PC-3 (cell line): ENCODE measurements at regions not wholly inside any gene's neighbourhood (a gene's known extent, or its start where the extent isn't known, plus 50 kb on each side); places are given as distances from the start of the nearest gene placed in this dataset.

Source experiments
- ATAC-seq: fragments of 200-7000 bp; cut with Tn5 transposase; 2 replicates; pipeline ENCODE4 v1.9.1; 2020; ENCODE audit warnings: mild to moderate bottlenecking, moderate library complexity
- BruUV-seq: library from RNA; stranded (reverse); fragments of 400-500 nt; replicated peaks from 2 replicates; lab custom pipeline; 2021; lab: Mats Ljungman, UMichigan
- CTCF ChIA-PET: fragments of 300-600 bp; sonication (Branson Sonifier 250); formaldehyde crosslinking; loops from one replicate; lab custom pipeline; 2022; ENCODE audit warnings: antibody characterized with exemption; lab: Charles Lee
- POLR2A ChIA-PET: fragments of 300-600 bp; sonication (Branson Sonifier 250); formaldehyde crosslinking; loops from one replicate; lab custom pipeline; 2022; ENCODE audit warnings: antibody characterized with exemption; ENCODE audit not compliant: unreplicated experiment; lab: Charles Lee
- DNase-seq: peaks from one replicate; pipeline ENCODE4 v3.0.0-alpha.2; 2015
- H2AFZ ChIP-seq: fragments of 300-600 bp; sonication (generic); 2 replicates; pipeline ENCODE4 v1.6.0; 2016; ENCODE audit warnings: antibody characterized with exemption, low read length
- H3F3A ChIP-seq: fragments of 300-600 bp; sonication (generic); one replicate; pipeline ENCODE4 v1.6.0; 2017; ENCODE audit warnings: antibody characterized with exemption, low read length, control low read depth, mild to moderate bottlenecking; ENCODE audit not compliant: unreplicated experiment
- H3K27ac ChIP-seq: fragments of 300-600 bp; sonication (generic); 2 replicates; pipeline ENCODE4 v1.5.1; 2016; ENCODE audit warnings: mild to moderate bottlenecking, low read length
- H3K27me3 ChIP-seq: fragments of 300-600 bp; sonication (generic); 2 replicates; pipeline ENCODE4 v1.6.1; 2016; ENCODE audit warnings: low read length, mixed read lengths
- H3K36me3 ChIP-seq: fragments of 300-600 bp; sonication (generic); 2 replicates; pipeline ENCODE4 v1.6.1; 2016; ENCODE audit warnings: low read depth, mixed run types, low read length, mixed read lengths
- H3K4me1 ChIP-seq: fragments of 300-600 bp; sonication (generic); 2 replicates; pipeline ENCODE4 v1.5.1; 2016; ENCODE audit warnings: low read length; ENCODE audit not compliant: insufficient read depth
- H3K4me2 ChIP-seq: fragments of 300-600 bp; sonication (generic); 2 replicates; pipeline ENCODE4 v1.6.0; 2016; ENCODE audit warnings: low read length
- H3K4me3 ChIP-seq: fragments of 300-600 bp; sonication (generic); 2 replicates; pipeline ENCODE4 v1.5.1; 2016; ENCODE audit warnings: mild to moderate bottlenecking, low read length, mixed read lengths
- H3K79me2 ChIP-seq: fragments of 300-600 bp; sonication (generic); 2 replicates; pipeline ENCODE4 v1.6.1; 2017; ENCODE audit warnings: low read length, mixed read lengths
- H3K9ac ChIP-seq: fragments of 300-600 bp; sonication (generic); 2 replicates; pipeline ENCODE4 v1.6.0; 2016; ENCODE audit warnings: mild to moderate bottlenecking, low read length
- H3K9me2 ChIP-seq: fragments of 300-600 bp; sonication (generic); replicated peaks from 2 replicates; pipeline ENCODE4 v1.6.1; 2016; ENCODE audit warnings: mixed run types, low read length, mixed read lengths
- H3K9me3 ChIP-seq: fragments of 300-600 bp; sonication (generic); 2 replicates; pipeline ENCODE4 v1.6.1; 2016; ENCODE audit warnings: low read length, mixed read lengths
- H4K20me1 ChIP-seq: fragments of 300-600 bp; sonication (generic); 2 replicates; pipeline ENCODE4 v1.6.1; 2016; ENCODE audit warnings: low read length, mixed read lengths
- EZH2 ChIP-seq: fragments of 300-600 bp; sonication (generic); IDR thresholded peaks from one replicate; pipeline ENCODE4 v1.6.1; 2017; ENCODE audit warnings: antibody characterized with exemption, mild to moderate bottlenecking, low read length; ENCODE audit not compliant: unreplicated experiment
- EZH2phosphoT487 ChIP-seq: fragments of 300-600 bp; sonication (generic); IDR thresholded peaks from 2 replicates; pipeline ENCODE4 v1.6.1; 2018; ENCODE audit warnings: mild to moderate bottlenecking, antibody characterized with exemption, low read length, borderline replicate concordance
- intact Hi-C: fragments of 100-400 bp; cut with micrococcal nuclease; formaldehyde crosslinking; loops from 2 replicates; pipeline ENCODE4 v1.9.0; 2023
- TF ChIP-seq, protein P1 (sequence below): fragments of 300-600 bp; sonication (generic); conservative IDR thresholded peaks from 2 replicates; pipeline ENCODE4 v1.5.1; 2017; ENCODE audit warnings: antibody characterized with exemption, low read depth, mild to moderate bottlenecking, low read length

DNA sequence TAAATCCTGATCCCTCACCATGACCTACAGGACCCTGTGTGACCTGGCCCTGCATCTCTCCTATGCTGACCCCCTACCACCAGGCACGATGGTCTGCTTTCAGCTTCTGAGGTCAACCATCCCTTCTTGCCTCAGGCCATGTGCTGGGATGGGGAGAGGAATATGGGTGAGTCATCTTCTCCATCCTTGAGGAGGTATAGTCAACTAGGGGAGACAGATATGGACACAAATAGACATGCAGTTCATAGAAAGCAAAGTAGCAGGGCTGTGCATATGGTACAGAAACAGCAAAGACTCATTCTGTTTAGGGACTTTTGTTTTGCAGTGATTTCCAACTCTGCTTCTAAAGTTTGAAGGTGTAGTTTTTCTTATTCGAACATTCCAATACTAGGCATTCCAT lies 250.8 kb upstream of the FGGY start:
- BruUV-seq = no TSS peak
- Histone ChIP-seq H3K79me2 (no peaks in the 10 kb centered on the region), H2AFZ (no peak overlapping the region), H4K20me1 (no peaks in the 10 kb centered on the region), H3K27ac (no peak overlapping the region), H3K36me3 (no peaks in the 10 kb centered on the region), H3F3A (no peaks in the 10 kb centered on the region), H3K9ac (no peak overlapping the region), H3K4me2 (no peak overlapping the region), H3K9me2 (no peaks in the 10 kb centered on the region), H3K4me1 (peaks cover 17% of the 10 kb centered on the region), H3K27me3 (no peaks in the 10 kb centered on the region), H3K4me3 (no peak overlapping the region), H3K9me3 (no peaks in the 10 kb centered on the region)
- POLR2A ChIA-PET = no interaction called here
- intact Hi-C loops = no loop called here
- DNase-seq (peak; percentile 44), ATAC-seq (no peak)
- CTCF ChIA-PET = no interaction called here
- TF ChIP-seq EZH2 = no peak
- TF ChIP-seq EZH2phosphoT487 = no peak
- TF ChIP-seq, protein P1, sequence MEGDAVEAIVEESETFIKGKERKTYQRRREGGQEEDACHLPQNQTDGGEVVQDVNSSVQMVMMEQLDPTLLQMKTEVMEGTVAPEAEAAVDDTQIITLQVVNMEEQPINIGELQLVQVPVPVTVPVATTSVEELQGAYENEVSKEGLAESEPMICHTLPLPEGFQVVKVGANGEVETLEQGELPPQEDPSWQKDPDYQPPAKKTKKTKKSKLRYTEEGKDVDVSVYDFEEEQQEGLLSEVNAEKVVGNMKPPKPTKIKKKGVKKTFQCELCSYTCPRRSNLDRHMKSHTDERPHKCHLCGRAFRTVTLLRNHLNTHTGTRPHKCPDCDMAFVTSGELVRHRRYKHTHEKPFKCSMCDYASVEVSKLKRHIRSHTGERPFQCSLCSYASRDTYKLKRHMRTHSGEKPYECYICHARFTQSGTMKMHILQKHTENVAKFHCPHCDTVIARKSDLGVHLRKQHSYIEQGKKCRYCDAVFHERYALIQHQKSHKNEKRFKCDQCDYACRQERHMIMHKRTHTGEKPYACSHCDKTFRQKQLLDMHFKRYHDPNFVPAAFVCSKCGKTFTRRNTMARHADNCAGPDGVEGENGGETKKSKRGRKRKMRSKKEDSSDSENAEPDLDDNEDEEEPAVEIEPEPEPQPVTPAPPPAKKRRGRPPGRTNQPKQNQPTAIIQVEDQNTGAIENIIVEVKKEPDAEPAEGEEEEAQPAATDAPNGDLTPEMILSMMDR = no peak

DNA sequence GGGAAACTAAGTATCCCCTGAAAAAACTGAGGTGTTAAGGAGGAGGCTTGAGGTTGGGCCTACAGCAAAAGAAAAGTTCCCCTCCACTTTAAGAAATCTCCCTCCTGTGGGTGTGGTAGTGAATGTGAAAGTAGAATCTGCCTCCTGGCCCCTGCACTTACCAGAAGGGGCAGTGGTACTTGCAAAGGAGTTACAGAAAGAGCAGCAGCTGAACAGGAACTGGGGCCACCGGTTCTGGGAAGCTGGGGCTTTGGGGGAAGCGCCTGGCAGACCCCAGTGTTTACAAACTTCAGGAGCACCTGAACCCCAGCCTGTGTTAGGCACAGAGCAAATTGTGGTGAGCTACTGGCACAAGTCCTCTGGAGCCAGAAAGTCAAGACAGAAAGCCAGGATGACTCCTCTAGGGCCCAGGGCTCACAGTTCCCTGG lies 250.2 kb upstream of the FGGY start:
- Histone ChIP-seq H3K79me2 (no peaks in the 10 kb centered on the region), H3K27me3 (no peaks in the 10 kb centered on the region), H3K4me1 (peaks cover 17% of the 10 kb centered on the region), H3K9ac (no peak overlapping the region), H4K20me1 (no peaks in the 10 kb centered on the region), H3K27ac (no peak overlapping the region), H3K9me3 (no peaks in the 10 kb centered on the region), H3F3A (no peaks in the 10 kb centered on the region), H3K4me3 (no peak overlapping the region), H3K36me3 (no peaks in the 10 kb centered on the region), H2AFZ (no peak overlapping the region), H3K4me2 (no peak overlapping the region), H3K9me2 (no peaks in the 10 kb centered on the region)
- intact Hi-C loops = no loop called here
- no TSS peak for BruUV-seq
- TF ChIP-seq EZH2phosphoT487 (no peak), EZH2 (no peak)
- TF ChIP-seq, protein P1 = no peak
- CTCF ChIA-PET = no interaction called here
- POLR2A ChIA-PET = no interaction called here
- no peak for DNase-seq
- ATAC-seq = no peak

DNA sequence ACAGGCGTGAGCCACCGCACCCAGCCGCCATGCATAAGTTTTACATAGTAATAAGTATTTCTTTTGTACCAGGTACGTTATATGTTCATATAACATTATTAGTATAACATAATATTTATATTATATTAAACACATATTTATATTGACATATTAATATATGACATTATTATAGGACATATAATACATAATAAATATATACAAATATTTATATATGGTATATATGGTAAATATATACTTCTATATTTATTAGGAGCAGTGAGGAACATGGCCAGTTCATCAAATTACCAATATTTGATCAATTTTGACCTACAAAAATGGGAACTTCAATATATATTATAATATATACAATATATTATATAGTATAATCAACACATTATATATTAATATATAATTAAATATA lies 245.9 kb upstream of the FGGY start:
- no peak for ATAC-seq
- no peaks in the 10 kb centered on the region for H3K9me3 ChIP-seq
- no peak for DNase-seq
- no peak overlapping the region for H3K9ac ChIP-seq
- no peak overlapping the region for H3K27ac ChIP-seq
- no peak overlapping the region for H3K4me3 ChIP-seq
- TF ChIP-seq EZH2phosphoT487 = no peak
- TF ChIP-seq EZH2 = no peak
- ChIA-PET CTCF (no interaction called here), POLR2A (no interaction called here)
- H3F3A ChIP-seq = no peaks in the 10 kb centered on the region
- H3K4me1 ChIP-seq = no peaks in the 10 kb centered on the region
- no peaks in the 10 kb centered on the region for H3K79me2 ChIP-seq
- intact Hi-C loops = no loop called here
- H3K9me2 ChIP-seq = no peaks in the 10 kb centered on the region
- H2AFZ ChIP-seq = no peak overlapping the region
- no TSS peak for BruUV-seq
- no peaks in the 10 kb centered on the region for H3K27me3 ChIP-seq
- H3K36me3 ChIP-seq = no peaks in the 10 kb centered on the region
- no peak overlapping the region for H3K4me2 ChIP-seq
- no peaks in the 10 kb centered on the region for H4K20me1 ChIP-seq
